Endothelial cell of umbilical vein (primary cell): ENCODE measurements at regions not wholly inside any gene's neighbourhood (a gene's known extent, or its start where the extent isn't known, plus 50 kb on each side); places are given as distances from the start of the nearest gene placed in this dataset.

ENCODE experiments used
- EZH2 ChIP-seq: IDR thresholded peaks from 2 replicates; pipeline ENCODE4 v1.6.1; 2012; ENCODE audit warnings: borderline replicate concordance, low read depth, mild to moderate bottlenecking, moderate library complexity, low read length, inconsistent platforms; ENCODE audit not compliant: severe bottlenecking
- JUN ChIP-seq: IDR thresholded peaks from 2 replicates; pipeline ENCODE4 v1.6.1; 2011; ENCODE audit warnings: borderline replicate concordance, low read depth; ENCODE audit not compliant: insufficient read length, insufficient read depth
- MYC ChIP-seq: IDR thresholded peaks from one replicate; pipeline ENCODE4 v1.6.1; 2011; ENCODE audit warnings: mild to moderate bottlenecking, low read depth, low read length
- POLR2A ChIP-seq: IDR thresholded peaks from 2 replicates; pipeline ENCODE4 v1.6.1; 2012; ENCODE audit warnings: low read depth, mild to moderate bottlenecking, control low read depth, low read length
- POLR2AphosphoS5 ChIP-seq: IDR thresholded peaks from 2 replicates; pipeline ENCODE4 v1.6.1; 2012; ENCODE audit warnings: low read depth, mild to moderate bottlenecking, control low read depth, low read length, moderate library complexity; ENCODE audit not compliant: insufficient read depth
- TF ChIP-seq, protein P1 (sequence below), 2 donors: IDR thresholded peaks; 1 replicate in 1 of 2; 2 replicates in 1 of 2; pipeline ENCODE4 v1.5.1; 2011; ENCODE audit warnings: low read length in 2 of 2, mild to moderate bottlenecking in 2 of 2, moderate library complexity in 2 of 2, control low read depth in 1 of 2, inconsistent platforms in 1 of 2, low read depth in 1 of 2; ENCODE audit not compliant: insufficient read depth in 1 of 2; ENCODE audit errors: extremely low read depth in 1 of 2
- TF ChIP-seq, protein P2 (sequence below): IDR thresholded peaks from 2 replicates; pipeline ENCODE4 v1.6.1; 2011; ENCODE audit not compliant: insufficient read depth, insufficient read length

DNA sequence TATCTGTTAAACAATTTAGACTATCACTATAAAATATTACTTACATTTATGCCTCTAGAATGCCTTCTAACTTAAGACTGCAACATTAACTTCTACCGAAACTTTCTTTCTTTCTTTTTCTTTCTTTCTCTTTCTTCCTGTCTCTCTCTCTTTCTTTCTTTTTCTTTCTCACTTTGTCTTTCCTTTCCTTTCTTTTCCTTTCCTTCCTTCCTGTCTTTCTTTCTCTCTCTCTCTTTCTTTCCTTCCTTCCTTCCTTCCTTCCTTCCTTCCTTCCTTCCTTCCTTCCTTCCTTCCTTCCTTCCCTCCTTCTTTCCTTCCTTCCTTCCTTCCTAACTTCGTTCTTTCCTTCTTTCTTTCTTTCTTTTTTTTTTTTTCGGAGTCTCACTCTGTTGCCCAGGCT lies 1071.9 kb upstream of the ATXN8OS start:
- TF ChIP-seq POLR2A (no peak), MYC (no peak), POLR2AphosphoS5 (no peak), JUN (no peak), EZH2 (no peak)
- TF ChIP-seq, protein P1, sequence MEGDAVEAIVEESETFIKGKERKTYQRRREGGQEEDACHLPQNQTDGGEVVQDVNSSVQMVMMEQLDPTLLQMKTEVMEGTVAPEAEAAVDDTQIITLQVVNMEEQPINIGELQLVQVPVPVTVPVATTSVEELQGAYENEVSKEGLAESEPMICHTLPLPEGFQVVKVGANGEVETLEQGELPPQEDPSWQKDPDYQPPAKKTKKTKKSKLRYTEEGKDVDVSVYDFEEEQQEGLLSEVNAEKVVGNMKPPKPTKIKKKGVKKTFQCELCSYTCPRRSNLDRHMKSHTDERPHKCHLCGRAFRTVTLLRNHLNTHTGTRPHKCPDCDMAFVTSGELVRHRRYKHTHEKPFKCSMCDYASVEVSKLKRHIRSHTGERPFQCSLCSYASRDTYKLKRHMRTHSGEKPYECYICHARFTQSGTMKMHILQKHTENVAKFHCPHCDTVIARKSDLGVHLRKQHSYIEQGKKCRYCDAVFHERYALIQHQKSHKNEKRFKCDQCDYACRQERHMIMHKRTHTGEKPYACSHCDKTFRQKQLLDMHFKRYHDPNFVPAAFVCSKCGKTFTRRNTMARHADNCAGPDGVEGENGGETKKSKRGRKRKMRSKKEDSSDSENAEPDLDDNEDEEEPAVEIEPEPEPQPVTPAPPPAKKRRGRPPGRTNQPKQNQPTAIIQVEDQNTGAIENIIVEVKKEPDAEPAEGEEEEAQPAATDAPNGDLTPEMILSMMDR (IDR thresholded peaks at IDR 0.05; ENCODE audit: extremely low read depth in 1 of 2, insufficient read depth in 1 of 2, low read depth in 1 of 2, low read length in 2 of 2), result no peak
- TF ChIP-seq, protein P2, sequence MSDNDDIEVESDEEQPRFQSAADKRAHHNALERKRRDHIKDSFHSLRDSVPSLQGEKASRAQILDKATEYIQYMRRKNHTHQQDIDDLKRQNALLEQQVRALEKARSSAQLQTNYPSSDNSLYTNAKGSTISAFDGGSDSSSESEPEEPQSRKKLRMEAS, result no peak
